IPS-15b (cell line): ENCODE measurements at regions not wholly inside any gene's neighbourhood (a gene's known extent, or its start where the extent isn't known, plus 50 kb on each side); places are given as distances from the start of the nearest gene placed in this dataset.
"Not testable (repeated sequence)": the region's sequence is repeated elsewhere in the genome, so short reads cannot be mapped to it uniquely, and the experiment has no call there.

ENCODE experiments used
- H3K27me3 ChIP-seq: one replicate; pipeline ENCODE4 v1.6.1; 2013; ENCODE audit warnings: low read length; ENCODE audit not compliant: control insufficient read depth, insufficient read depth
- H3K36me3 ChIP-seq: one replicate; pipeline ENCODE4 v1.6.1; 2013; ENCODE audit warnings: low read length; ENCODE audit not compliant: control insufficient read depth, insufficient read depth
- H3K4me1 ChIP-seq: one replicate; pipeline ENCODE4 v1.6.1; 2013; ENCODE audit warnings: mild to moderate bottlenecking, low read length; ENCODE audit not compliant: control insufficient read depth, insufficient read depth
- H3K4me3 ChIP-seq: one replicate; pipeline ENCODE4 v1.5.1; 2013; ENCODE audit warnings: low read depth, low read length
- H3K9ac ChIP-seq: one replicate; pipeline ENCODE4 v1.6.1; 2013; ENCODE audit warnings: low read depth, mild to moderate bottlenecking, low read length
- H3K9me3 ChIP-seq: one replicate; pipeline ENCODE4 v1.6.1; 2013; ENCODE audit warnings: mild to moderate bottlenecking, low read length; ENCODE audit not compliant: control insufficient read depth, insufficient read depth

- no peak overlapping the region for H3K4me3 ChIP-seq
- H3K9ac ChIP-seq: no peak overlapping the region
- no peaks in the 10 kb centered on the region for H3K27me3 ChIP-seq
- peaks cover 4% of the 10 kb centered on the region for H3K4me1 ChIP-seq
- no peaks in the 10 kb centered on the region for H3K36me3 ChIP-seq
- no peaks in the 10 kb centered on the region for H3K9me3 ChIP-seq
Observed at GRCh38 chr15:95134431-95135110, 903.2 kb downstream of the MCTP2 start.

- Histone ChIP-seq H3K27me3 (no peaks in the 10 kb centered on the region), H3K9ac (no peak overlapping the region), H3K4me1 (no peaks in the 10 kb centered on the region), H3K36me3 (no peaks in the 10 kb centered on the region), H3K4me3 (no peak overlapping the region), H3K9me3 (no peaks in the 10 kb centered on the region)
Observed at GRCh38 chr15:95138604-95139270, 907.4 kb downstream of the MCTP2 start.

GRCh38 chr15:95141486-95141885, 910.1 kb downstream of the MCTP2 start:
- H3K36me3 ChIP-seq: no peaks in the 10 kb centered on the region
- no peaks in the 10 kb centered on the region for H3K4me1 ChIP-seq
- no peak overlapping the region for H3K9ac ChIP-seq
- H3K9me3 ChIP-seq: no peaks in the 10 kb centered on the region
- no peaks in the 10 kb centered on the region for H3K27me3 ChIP-seq
- no peak overlapping the region for H3K4me3 ChIP-seq

- Histone ChIP-seq H3K36me3 (no peaks in the 10 kb centered on the region), H3K9ac (no peak overlapping the region), H3K27me3 (no peaks in the 10 kb centered on the region), H3K4me1 (no peaks in the 10 kb centered on the region), H3K4me3 (no peak overlapping the region), H3K9me3 (no peaks in the 10 kb centered on the region)
Observed at GRCh38 chr15:95142531-95142930, 911.2 kb downstream of the MCTP2 start.

GRCh38 chr15:95146481-95146880, 915.1 kb downstream of the MCTP2 start:
- Histone ChIP-seq H3K4me1 (no peaks in the 10 kb centered on the region), H3K9me3 (no peaks in the 10 kb centered on the region), H3K9ac (no peak overlapping the region), H3K27me3 (no peaks in the 10 kb centered on the region), H3K4me3 (no peak overlapping the region), H3K36me3 (no peaks in the 10 kb centered on the region)

- H3K4me1 ChIP-seq: no peaks in the 10 kb centered on the region
- no peaks in the 10 kb centered on the region for H3K9me3 ChIP-seq
- H3K27me3 ChIP-seq: no peaks in the 10 kb centered on the region
- H3K4me3 ChIP-seq: no peak overlapping the region
- no peaks in the 10 kb centered on the region for H3K36me3 ChIP-seq
- H3K9ac ChIP-seq: no peak overlapping the region
Observed at GRCh38 chr15:95148183-95148582, 916.8 kb downstream of the MCTP2 start.

GRCh38 chr15:95149036-95149435, 917.7 kb downstream of the MCTP2 start:
- Histone ChIP-seq H3K4me1 (no peaks in the 10 kb centered on the region), H3K9ac (no peak overlapping the region), H3K36me3 (no peaks in the 10 kb centered on the region), H3K9me3 (no peaks in the 10 kb centered on the region), H3K4me3 (no peak overlapping the region), H3K27me3 (no peaks in the 10 kb centered on the region)

- Histone ChIP-seq H3K4me3 (no peak overlapping the region), H3K27me3 (no peaks in the 10 kb centered on the region), H3K9ac (no peak overlapping the region), H3K4me1 (no peaks in the 10 kb centered on the region), H3K36me3 (no peaks in the 10 kb centered on the region), H3K9me3 (no peaks in the 10 kb centered on the region)
Observed at GRCh38 chr15:95149771-95150170, 918.4 kb downstream of the MCTP2 start.

- Histone ChIP-seq H3K4me1 (no peaks in the 10 kb centered on the region), H3K9ac (no peak overlapping the region), H3K36me3 (no peaks in the 10 kb centered on the region), H3K27me3 (no peaks in the 10 kb centered on the region), H3K4me3 (no peak overlapping the region), H3K9me3 (no peaks in the 10 kb centered on the region)
Observed at GRCh38 chr15:95150466-95150865, 919.1 kb downstream of the MCTP2 start.

GRCh38 chr15:95152741-95153140, 921.4 kb downstream of the MCTP2 start:
- Histone ChIP-seq H3K4me1 (no peaks in the 10 kb centered on the region), H3K36me3 (no peaks in the 10 kb centered on the region), H3K4me3 (no peak overlapping the region), H3K9me3 (no peaks in the 10 kb centered on the region), H3K9ac (no peak overlapping the region), H3K27me3 (no peaks in the 10 kb centered on the region)

- not testable (repeated sequence) for H3K27me3 ChIP-seq, H3K9me3 ChIP-seq, H3K36me3 ChIP-seq
Observed at GRCh38 chr15:95153201-95153600, 921.8 kb downstream of the MCTP2 start.

GRCh38 chr15:95160316-95160715, 929.0 kb downstream of the MCTP2 start:
- H3K27me3 ChIP-seq: no peaks in the 10 kb centered on the region
- no peak overlapping the region for H3K4me3 ChIP-seq
- no peaks in the 10 kb centered on the region for H3K9me3 ChIP-seq
- no peaks in the 10 kb centered on the region for H3K4me1 ChIP-seq
- no peak overlapping the region for H3K9ac ChIP-seq
- H3K36me3 ChIP-seq: no peaks in the 10 kb centered on the region

More at GRCh38 chr15:95153201-95153600, 921.8 kb downstream of the MCTP2 start:
- H3K4me3 ChIP-seq, H3K4me1 ChIP-seq, H3K9ac ChIP-seq: not testable (repeated sequence)
